Suprapubic skin (tissue), 3 donors: ENCODE measurements at regions not wholly inside any gene's neighbourhood (a gene's known extent, or its start where the extent isn't known, plus 50 kb on each side); places are given as distances from the start of the nearest gene placed in this dataset.

Experiments used
- EP300 ChIP-seq: sonication (generic); formaldehyde crosslinking; IDR thresholded peaks from one replicate; pipeline ENCODE4 v1.6.1; 2017; ENCODE audit warnings: antibody characterized with exemption
- TF ChIP-seq, protein P1 (sequence below), 2 donors: fragments of 200-600 bp in 1 of 2; fragments of 450-650 bp in 1 of 2; sonication (generic) in 1 of 2; IDR thresholded peaks; one replicate each; pipeline ENCODE4 v1.5.1; 2016 to 2019; ENCODE audit warnings: antibody characterized with exemption in 2 of 2, mild to moderate bottlenecking in 1 of 2, moderate library complexity in 1 of 2

DNA sequence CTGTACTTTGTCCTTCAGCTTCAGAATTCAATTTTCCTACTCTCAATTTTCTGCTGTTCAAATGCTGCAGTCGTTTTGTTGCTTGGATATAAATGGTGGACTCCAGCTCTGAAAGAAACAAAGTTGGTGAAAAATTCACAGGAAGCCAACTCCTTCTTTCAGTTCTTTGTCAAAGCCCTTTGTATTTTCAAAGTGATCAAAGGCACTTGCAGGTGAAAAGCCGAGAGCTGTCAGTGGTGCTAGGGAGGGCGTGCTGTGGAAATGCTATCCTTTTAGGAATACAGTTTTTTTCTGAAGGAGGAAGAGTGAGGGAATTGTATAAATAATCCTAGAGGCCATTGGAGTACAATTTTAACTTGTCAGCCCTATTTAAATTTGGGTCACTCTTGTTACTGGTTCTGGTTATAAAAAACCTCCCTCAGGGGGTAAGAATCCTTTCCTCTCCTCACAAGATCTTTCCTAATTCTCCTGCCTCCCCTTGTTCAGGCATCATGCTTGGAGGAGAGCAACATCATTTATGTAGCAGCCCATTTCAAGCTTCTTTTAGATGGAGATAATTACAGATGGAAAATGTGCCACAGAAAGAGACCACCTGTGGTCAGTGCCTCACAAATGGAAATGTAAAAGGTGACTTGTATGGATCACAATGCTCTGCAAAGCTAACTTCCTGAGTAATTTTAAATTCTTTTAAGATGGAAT is 62.5 kb upstream of the GHR start:
- TF ChIP-seq, protein P1, sequence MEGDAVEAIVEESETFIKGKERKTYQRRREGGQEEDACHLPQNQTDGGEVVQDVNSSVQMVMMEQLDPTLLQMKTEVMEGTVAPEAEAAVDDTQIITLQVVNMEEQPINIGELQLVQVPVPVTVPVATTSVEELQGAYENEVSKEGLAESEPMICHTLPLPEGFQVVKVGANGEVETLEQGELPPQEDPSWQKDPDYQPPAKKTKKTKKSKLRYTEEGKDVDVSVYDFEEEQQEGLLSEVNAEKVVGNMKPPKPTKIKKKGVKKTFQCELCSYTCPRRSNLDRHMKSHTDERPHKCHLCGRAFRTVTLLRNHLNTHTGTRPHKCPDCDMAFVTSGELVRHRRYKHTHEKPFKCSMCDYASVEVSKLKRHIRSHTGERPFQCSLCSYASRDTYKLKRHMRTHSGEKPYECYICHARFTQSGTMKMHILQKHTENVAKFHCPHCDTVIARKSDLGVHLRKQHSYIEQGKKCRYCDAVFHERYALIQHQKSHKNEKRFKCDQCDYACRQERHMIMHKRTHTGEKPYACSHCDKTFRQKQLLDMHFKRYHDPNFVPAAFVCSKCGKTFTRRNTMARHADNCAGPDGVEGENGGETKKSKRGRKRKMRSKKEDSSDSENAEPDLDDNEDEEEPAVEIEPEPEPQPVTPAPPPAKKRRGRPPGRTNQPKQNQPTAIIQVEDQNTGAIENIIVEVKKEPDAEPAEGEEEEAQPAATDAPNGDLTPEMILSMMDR (IDR thresholded peaks at IDR 0.05): no peak
- TF ChIP-seq EP300: no peak
